Right atrium auricular region (tissue), 2 donors: ENCODE measurements at regions not wholly inside any gene's neighbourhood (a gene's known extent, or its start where the extent isn't known, plus 50 kb on each side); places are given as distances from the start of the nearest gene placed in this dataset.
A peak's percentile ranks its signal among the peaks of the same experiment; 100 is the strongest.

ENCODE experiments used
- DNase-seq: peaks from one replicate; pipeline ENCODE4 v3.0.0-alpha.2; 2019; ENCODE audit warnings: low spot score
- H3K27ac ChIP-seq, 2 donors: fragments of 200-600 bp; sonication (generic); 1 replicate in 1 of 2; 2 replicates in 1 of 2; pipeline ENCODE4 v1.5.1; 2016 to 2019
- H3K27me3 ChIP-seq, 2 donors: fragments of 200-600 bp; sonication (generic); one replicate each; pipeline versions ENCODE4 v1.5.1 to v1.6.0; 2017 to 2019
- H3K36me3 ChIP-seq: fragments of 200-600 bp; sonication (generic); one replicate; pipeline ENCODE4 v1.5.1; 2016
- H3K4me1 ChIP-seq, 2 donors: fragments of 200-600 bp; sonication (generic); one replicate each; pipeline versions ENCODE4 v1.5.1 to v1.6.0; 2017 to 2019
- H3K4me3 ChIP-seq, 2 donors: fragments of 200-600 bp; sonication (generic); 1 replicate in 1 of 2; 2 replicates in 1 of 2; pipeline ENCODE4 v1.5.1; 2017 to 2019; ENCODE audit warnings: mild to moderate bottlenecking in 1 of 2, moderate library complexity in 1 of 2
- H3K9me3 ChIP-seq, 2 donors: fragments of 200-600 bp; sonication (generic); one replicate each; pipeline ENCODE4 v1.5.1; 2019
- CTCF ChIP-seq, 2 donors: fragments of 200-600 bp; sonication (generic); IDR thresholded peaks; one replicate each; pipeline ENCODE4 v1.5.1; 2019; ENCODE audit warnings: antibody characterized with exemption in 2 of 2

- TF ChIP-seq CTCF (IDR thresholded peaks at IDR 0.05) = peak; percentile 94 to 96
- peak; percentile 66 for DNase-seq
- Histone ChIP-seq H3K36me3 (no peaks in the 10 kb centered on the region), H3K9me3 (no peaks in the 10 kb centered on the region), H3K4me3 (no peak overlapping the region), H3K4me1 (no peaks in the 10 kb centered on the region), H3K27me3 (no peaks in the 10 kb centered on the region), H3K27ac (no peak overlapping the region)
These were observed 169.6 kb upstream of the GPR12 start for GRCh38 chr13:26929971-26930730.

GRCh38 chr13:26927511-26927910 lies 166.9 kb upstream of the GPR12 start:
- TF ChIP-seq CTCF (IDR thresholded peaks at IDR 0.05) = no peak
- Histone ChIP-seq H3K4me3 (no peak overlapping the region), H3K4me1 (no peaks in the 10 kb centered on the region), H3K36me3 (no peaks in the 10 kb centered on the region), H3K9me3 (no peaks in the 10 kb centered on the region), H3K27ac (no peak overlapping the region), H3K27me3 (no peaks in the 10 kb centered on the region)
- DNase-seq = no peak

GRCh38 chr13:26926371-26926770 lies 165.8 kb upstream of the GPR12 start:
- H3K4me3 ChIP-seq = no peak overlapping the region
- H3K36me3 ChIP-seq = no peaks in the 10 kb centered on the region
- H3K4me1 ChIP-seq = no peaks in the 10 kb centered on the region
- H3K9me3 ChIP-seq = no peaks in the 10 kb centered on the region
- no peak overlapping the region for H3K27ac ChIP-seq
- no peak for DNase-seq
- H3K27me3 ChIP-seq = no peaks in the 10 kb centered on the region
- no peak for TF ChIP-seq CTCF (IDR thresholded peaks at IDR 0.05)

GRCh38 chr13:26923824-26924605 lies 163.4 kb upstream of the GPR12 start:
- no peak overlapping the region for H3K27ac ChIP-seq
- no peaks in the 10 kb centered on the region for H3K4me1 ChIP-seq
- TF ChIP-seq CTCF (IDR thresholded peaks at IDR 0.05) = no peak
- no peaks in the 10 kb centered on the region for H3K27me3 ChIP-seq
- no peaks in the 10 kb centered on the region for H3K36me3 ChIP-seq
- H3K9me3 ChIP-seq = no peaks in the 10 kb centered on the region
- H3K4me3 ChIP-seq = no peak overlapping the region
- no peak for DNase-seq

GRCh38 chr13:26921918-26922317 lies 161.3 kb upstream of the GPR12 start:
- H3K27ac ChIP-seq = no peak overlapping the region
- H3K4me3 ChIP-seq = no peak overlapping the region
- DNase-seq = no peak
- TF ChIP-seq CTCF (IDR thresholded peaks at IDR 0.05) = no peak
- no peaks in the 10 kb centered on the region for H3K36me3 ChIP-seq
- H3K9me3 ChIP-seq = no peaks in the 10 kb centered on the region
- no peaks in the 10 kb centered on the region for H3K27me3 ChIP-seq
- H3K4me1 ChIP-seq = no peaks in the 10 kb centered on the region
